SHP77 treated with DMSO at 0.1 percent for 48 hours (cell line): ENCODE measurements at regions not wholly inside any gene's neighbourhood (a gene's known extent, or its start where the extent isn't known, plus 50 kb on each side); places are given as distances from the start of the nearest gene placed in this dataset.
"Not testable (repeated sequence)": the region's sequence is repeated elsewhere in the genome, so short reads cannot be mapped to it uniquely, and the experiment has no call there.

Experiments
- DNase-seq: peaks from one replicate; lab custom pipeline; 2025; lab: John Stamatoyannopoulos, UW

- DNase-seq: no peak
Measured at GRCh38 chr14:82987502-82988124, 1454.0 kb upstream of the SEL1L start.

GRCh38 chr14:82994547-82994946 is 1460.9 kb upstream of the SEL1L start:
- not testable (repeated sequence) for DNase-seq

- no peak for DNase-seq
Measured at GRCh38 chr14:82999802-83000201, 1466.1 kb upstream of the SEL1L start.

GRCh38 chr14:83004456-83005006 is 1470.9 kb upstream of the SEL1L start:
- no peak for DNase-seq

GRCh38 chr14:83006121-83006670 is 1472.5 kb upstream of the SEL1L start:
- no peak for DNase-seq

- not testable (repeated sequence) for DNase-seq
Measured at GRCh38 chr14:83007052-83007451, 1473.4 kb upstream of the SEL1L start.

GRCh38 chr14:83007641-83008225 is 1474.1 kb upstream of the SEL1L start:
- no peak for DNase-seq

- DNase-seq: no peak
Measured at GRCh38 chr14:83017296-83017695, 1483.6 kb upstream of the SEL1L start.

GRCh38 chr14:83019744-83020414 is 1486.2 kb upstream of the SEL1L start:
- no peak for DNase-seq

GRCh38 chr14:83021323-83021722 is 1487.7 kb upstream of the SEL1L start:
- DNase-seq: no peak

GRCh38 chr14:83023369-83023768 is 1489.7 kb upstream of the SEL1L start:
- DNase-seq: no peak

GRCh38 chr14:83041224-83041623 is 1507.6 kb upstream of the SEL1L start:
- DNase-seq: no peak

GRCh38 chr14:83042858-83043257 is 1509.2 kb upstream of the SEL1L start:
- DNase-seq: no peak

GRCh38 chr14:83044001-83044400 is 1510.3 kb upstream of the SEL1L start:
- DNase-seq: no peak

- DNase-seq: no peak
Measured at GRCh38 chr14:83047059-83047830, 1513.6 kb upstream of the SEL1L start.

GRCh38 chr14:83053022-83053710 is 1519.5 kb upstream of the SEL1L start:
- no peak for DNase-seq

- no peak for DNase-seq
Measured at GRCh38 chr14:83058068-83058467, 1524.4 kb upstream of the SEL1L start.

- peak; percentile 26 for DNase-seq
Measured at GRCh38 chr14:83071888-83072501, 1538.3 kb upstream of the SEL1L start.

GRCh38 chr14:83085136-83085535 is 1551.5 kb upstream of the SEL1L start:
- no peak for DNase-seq

- no peak for DNase-seq
Measured at GRCh38 chr14:83085725-83086124, 1552.1 kb upstream of the SEL1L start.
